GM12873 (cell line): ENCODE measurements at regions not wholly inside any gene's neighbourhood (a gene's known extent, or its start where the extent isn't known, plus 50 kb on each side); places are given as distances from the start of the nearest gene placed in this dataset.

Experiments used
- TF ChIP-seq, protein P1 (sequence below): IDR thresholded peaks from 2 replicates; pipeline ENCODE4 v1.5.1; 2012; ENCODE audit warnings: low read depth, mild to moderate bottlenecking, moderate library complexity, low read length, control low read depth; ENCODE audit not compliant: insufficient read depth; ENCODE audit errors: missing control alignments

DNA sequence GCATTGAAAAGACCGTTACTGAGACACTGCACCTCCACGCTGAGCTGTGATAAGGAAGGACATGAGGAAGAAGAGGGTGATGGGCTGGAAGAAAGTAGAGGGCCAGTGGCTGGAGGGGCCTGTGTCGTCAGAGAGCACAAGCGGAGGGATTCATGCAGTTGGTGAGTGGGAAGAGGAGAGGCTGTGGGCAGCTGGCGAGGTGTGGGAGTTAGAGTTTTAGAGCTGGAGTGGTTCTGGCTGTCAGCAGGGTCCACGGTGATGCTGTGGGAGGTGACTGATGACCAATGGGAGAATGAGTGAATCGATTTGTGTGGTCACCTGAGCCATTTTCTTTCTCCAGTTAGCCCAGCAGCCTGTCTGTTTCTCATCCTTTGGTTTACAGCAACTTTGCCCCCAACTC lies 66.2 kb upstream of the SLC2A1 start:
- TF ChIP-seq, protein P1, sequence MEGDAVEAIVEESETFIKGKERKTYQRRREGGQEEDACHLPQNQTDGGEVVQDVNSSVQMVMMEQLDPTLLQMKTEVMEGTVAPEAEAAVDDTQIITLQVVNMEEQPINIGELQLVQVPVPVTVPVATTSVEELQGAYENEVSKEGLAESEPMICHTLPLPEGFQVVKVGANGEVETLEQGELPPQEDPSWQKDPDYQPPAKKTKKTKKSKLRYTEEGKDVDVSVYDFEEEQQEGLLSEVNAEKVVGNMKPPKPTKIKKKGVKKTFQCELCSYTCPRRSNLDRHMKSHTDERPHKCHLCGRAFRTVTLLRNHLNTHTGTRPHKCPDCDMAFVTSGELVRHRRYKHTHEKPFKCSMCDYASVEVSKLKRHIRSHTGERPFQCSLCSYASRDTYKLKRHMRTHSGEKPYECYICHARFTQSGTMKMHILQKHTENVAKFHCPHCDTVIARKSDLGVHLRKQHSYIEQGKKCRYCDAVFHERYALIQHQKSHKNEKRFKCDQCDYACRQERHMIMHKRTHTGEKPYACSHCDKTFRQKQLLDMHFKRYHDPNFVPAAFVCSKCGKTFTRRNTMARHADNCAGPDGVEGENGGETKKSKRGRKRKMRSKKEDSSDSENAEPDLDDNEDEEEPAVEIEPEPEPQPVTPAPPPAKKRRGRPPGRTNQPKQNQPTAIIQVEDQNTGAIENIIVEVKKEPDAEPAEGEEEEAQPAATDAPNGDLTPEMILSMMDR, result no peak

GRCh38 chr1:43021547-43022474 lies 63.1 kb upstream of the SLC2A1 start:
- TF ChIP-seq, protein P1, result no peak

GRCh38 chr1:43019226-43019625 lies 60.6 kb upstream of the SLC2A1 start:
- TF ChIP-seq, protein P1, result no peak

GRCh38 chr1:43018121-43018520 lies 59.5 kb upstream of the SLC2A1 start:
- TF ChIP-seq, protein P1, result no peak

DNA sequence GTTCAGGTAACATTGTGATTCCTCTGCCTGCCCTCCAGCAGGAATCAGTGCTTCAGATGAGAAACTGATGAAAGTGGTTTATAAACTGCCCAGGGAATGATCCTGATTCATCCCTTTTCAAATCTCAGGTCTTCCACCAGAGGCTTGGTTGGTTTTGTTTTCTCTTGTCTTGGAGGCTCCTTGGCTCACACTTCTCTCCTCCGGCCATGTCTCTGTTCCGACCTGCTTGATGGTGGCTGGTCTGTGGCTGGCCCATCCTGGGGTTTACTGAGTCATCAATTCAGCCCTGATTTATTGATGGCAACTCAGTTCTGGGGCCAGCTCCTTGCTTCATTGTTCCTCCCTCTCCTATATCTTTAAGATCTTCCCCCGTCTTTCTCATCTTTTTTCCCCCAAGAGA lies 56.6 kb upstream of the SLC2A1 start:
- TF ChIP-seq, protein P1, result no peak

DNA sequence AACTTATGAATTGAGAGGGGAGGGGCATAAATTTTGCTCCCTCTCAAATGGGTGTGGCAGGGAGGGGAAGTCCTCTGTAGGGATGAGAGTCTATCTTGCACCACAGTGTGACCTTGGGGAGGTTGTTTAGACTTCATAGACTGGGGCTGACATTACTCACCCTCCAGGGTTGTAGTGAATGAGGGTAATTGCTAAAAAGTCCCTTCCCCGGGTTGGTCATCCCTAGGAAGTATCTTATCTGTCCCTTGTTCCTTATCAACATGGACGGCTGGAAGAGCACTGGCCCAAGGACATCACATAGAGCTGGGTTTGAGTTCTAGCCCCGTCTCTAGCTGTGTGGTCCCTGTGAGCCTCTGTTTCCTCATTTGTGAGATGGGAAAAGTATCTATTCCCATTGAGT lies 52.4 kb upstream of the SLC2A1 start:
- TF ChIP-seq, protein P1, result no peak

DNA sequence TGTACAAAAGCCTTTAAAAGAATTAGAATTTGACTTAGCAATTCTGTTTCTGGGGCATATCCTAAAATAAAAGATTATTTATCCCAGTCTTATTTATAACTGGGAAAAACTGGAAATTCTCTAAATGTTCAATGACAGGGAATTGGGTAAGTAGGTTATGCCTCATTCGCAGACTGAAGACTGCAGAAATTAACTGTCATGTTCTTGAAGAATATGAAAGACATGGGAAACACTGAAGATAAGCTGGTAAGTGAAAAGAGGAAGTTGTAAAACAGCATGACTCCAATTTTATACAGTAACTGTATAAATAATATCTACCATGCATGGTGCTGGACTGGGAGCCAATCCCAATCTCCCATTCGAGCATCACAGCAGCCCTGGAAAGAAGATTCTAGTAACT lies 50.6 kb upstream of the SLC2A1 start:
- TF ChIP-seq, protein P1, result no peak
